Naive thymus-derived CD4-positive, alpha-beta T cell (primary cell): ENCODE measurements at regions not wholly inside any gene's neighbourhood (a gene's known extent, or its start where the extent isn't known, plus 50 kb on each side); places are given as distances from the start of the nearest gene placed in this dataset.
"Not testable (repeated sequence)": the region's sequence is repeated elsewhere in the genome, so short reads cannot be mapped to it uniquely, and the experiment has no call there.

Experiments used
- ATAC-seq: fragments of 150-1000 bp; cut with Tn5 transposase; 2 replicates; pipeline ENCODE4 v1.10.0; 2021; ENCODE audit warnings: mild to moderate bottlenecking, moderate library complexity
- CTCF ChIA-PET: fragments of 350-600 bp; sonication (Branson Sonifier 250); formaldehyde crosslinking; loops from one replicate; lab custom pipeline; 2021; ENCODE audit warnings: antibody characterized with exemption; lab: Charles Lee
- POLR2A ChIA-PET: fragments of 350-600 bp; sonication (Branson Sonifier 250); formaldehyde crosslinking; loops from one replicate; lab custom pipeline; 2021; ENCODE audit warnings: antibody characterized with exemption, inconsistent platforms; lab: Charles Lee
- DNase-seq, 9 donors: peaks; one replicate each; pipeline versions ENCODE4 v3.0.0 to v3.0.0-alpha.2; 2020 to 2022; ENCODE audit warnings: mixed read lengths in 1 of 9
- H3K27ac ChIP-seq: one replicate; pipeline ENCODE4 v1.7.0; 2013; ENCODE audit warnings: mild to moderate bottlenecking, low read depth, low read length, moderate library complexity
- H3K27me3 ChIP-seq, 2 donors: one replicate each; pipeline ENCODE4 v1.7.0; 2013; ENCODE audit warnings: low read length in 2 of 2, mild to moderate bottlenecking in 2 of 2, moderate library complexity in 2 of 2; ENCODE audit not compliant: control insufficient read depth in 2 of 2, insufficient read depth in 2 of 2
- H3K36me3 ChIP-seq, 3 experiments: 1 replicate in 2 of 3; 2 replicates in 1 of 3; pipeline ENCODE4 v1.7.0; 2013; ENCODE audit warnings: low read length in 3 of 3, mild to moderate bottlenecking in 3 of 3, moderate library complexity in 1 of 3; ENCODE audit not compliant: insufficient read depth in 3 of 3, control insufficient read depth in 2 of 3
- H3K4me1 ChIP-seq, 2 donors: one replicate each; pipeline ENCODE4 v1.7.0; 2013; ENCODE audit warnings: low read length in 2 of 2, mild to moderate bottlenecking in 2 of 2, moderate library complexity in 1 of 2; ENCODE audit not compliant: control insufficient read depth in 2 of 2, insufficient read depth in 2 of 2
- H3K4me3 ChIP-seq: 2 replicates; pipeline ENCODE4 v1.7.0; 2013; ENCODE audit warnings: mild to moderate bottlenecking, low read length
- H3K9me3 ChIP-seq, 3 experiments: 1 replicate in 2 of 3; 2 replicates in 1 of 3; pipeline ENCODE4 v1.7.0; 2013; ENCODE audit warnings: low read length in 3 of 3; ENCODE audit not compliant: control insufficient read depth in 2 of 3
- H3K27ac Mint-ChIP-seq, 9 donors: one replicate each; pipeline ENCODE4 v1.8.0; 2020 to 2022; ENCODE audit warnings: mixed read lengths in 9 of 9, mild to moderate bottlenecking in 8 of 9, moderate library complexity in 5 of 9, inconsistent platforms in 2 of 9
- H3K27me3 Mint-ChIP-seq, 5 donors: one replicate each; pipeline ENCODE4 v1.8.0; 2021 to 2022; ENCODE audit warnings: mixed read lengths in 5 of 5, mild to moderate bottlenecking in 1 of 5
- H3K36me3 Mint-ChIP-seq, 5 donors: one replicate each; pipeline ENCODE4 v1.8.0; 2020 to 2022; ENCODE audit warnings: mixed read lengths in 5 of 5, mild to moderate bottlenecking in 3 of 5, inconsistent platforms in 1 of 5
- H3K4me1 Mint-ChIP-seq, 7 donors: one replicate each; pipeline ENCODE4 v1.8.0; 2020 to 2022; ENCODE audit warnings: mixed read lengths in 7 of 7, mild to moderate bottlenecking in 3 of 7, inconsistent platforms in 1 of 7
- H3K4me3 Mint-ChIP-seq, 10 donors: one replicate each; pipeline ENCODE4 v1.8.0; 2020 to 2022; ENCODE audit warnings: mild to moderate bottlenecking in 10 of 10, mixed read lengths in 10 of 10, moderate library complexity in 6 of 10, inconsistent platforms in 2 of 10
- H3K9me3 Mint-ChIP-seq, 11 donors: one replicate each; pipeline ENCODE4 v1.8.0; 2020 to 2022; ENCODE audit warnings: mixed read lengths in 11 of 11, mild to moderate bottlenecking in 4 of 11, inconsistent platforms in 1 of 11, moderate library complexity in 1 of 11
- intact Hi-C, 2 donors: fragments of 100-400 bp; cut with micrococcal nuclease; formaldehyde crosslinking; loops; one replicate each; pipeline ENCODE4 v1.15.1; 2023

- no peak for ATAC-seq
- Mint-ChIP-seq H3K9me3 (peaks cover 0 to 19% (median 6%) of the 10 kb centered on the region in 11 donors), H3K4me3 (no peak overlapping the region), H3K27me3 (peaks cover 6 to 15% (median 10%) of the 10 kb centered on the region in 5 donors), H3K27ac (no peak overlapping the region), H3K4me1 (peaks cover 0 to 5% (median 0%) of the 10 kb centered on the region in 7 donors), H3K36me3 (peaks cover 0 to 7% (median 0%) of the 10 kb centered on the region in 5 donors)
- Histone ChIP-seq H3K36me3 (no peaks in the 10 kb centered on the region), H3K27me3 (no peaks in the 10 kb centered on the region), H3K4me1 (no peaks in the 10 kb centered on the region), H3K9me3 (no peaks in the 10 kb centered on the region), H3K4me3 (no peak overlapping the region), H3K27ac (no peak overlapping the region)
- intact Hi-C loops, result no loop called here
- ChIA-PET CTCF (interaction anchor here (0.7 kb wide), 1 partner anchor 68 kb away, joined by 3 read pairs; no protein-coding TSS in a partner anchor), POLR2A (no interaction called here)
- no peak for DNase-seq
Observed at GRCh38 chr5:79886925-79887655, 104.0 kb downstream of the MTX3 start.

- Histone ChIP-seq H3K4me3 (no peak overlapping the region), H3K4me1 (no peaks in the 10 kb centered on the region), H3K9me3 (no peaks in the 10 kb centered on the region), H3K27me3 (no peaks in the 10 kb centered on the region), H3K36me3 (no peaks in the 10 kb centered on the region), H3K27ac (no peak overlapping the region)
- peaks cover 3 to 12% (median 8%) of the 10 kb centered on the region in 5 donors for H3K27me3 Mint-ChIP-seq
- peaks cover 0 to 5% (median 0%) of the 10 kb centered on the region in 7 donors for H3K4me1 Mint-ChIP-seq
- H3K36me3 Mint-ChIP-seq, result peaks cover 0 to 7% (median 0%) of the 10 kb centered on the region in 5 donors
- peaks cover 0 to 19% (median 6%) of the 10 kb centered on the region in 11 donors for H3K9me3 Mint-ChIP-seq
- CTCF ChIA-PET, result no interaction called here
- no peak overlapping the region for H3K27ac Mint-ChIP-seq
- H3K4me3 Mint-ChIP-seq, result no peak overlapping the region
- POLR2A ChIA-PET, result no interaction called here
- DNase-seq (no peak), ATAC-seq (no peak)
- intact Hi-C loops, result no loop called here
Observed at GRCh38 chr5:79886456-79886855, 104.6 kb downstream of the MTX3 start.

- H3K4me1 ChIP-seq, H3K4me1 Mint-ChIP-seq, intact Hi-C loops, H3K9me3 Mint-ChIP-seq, POLR2A ChIA-PET, H3K27me3 Mint-ChIP-seq, H3K4me3 Mint-ChIP-seq, H3K9me3 ChIP-seq, H3K36me3 Mint-ChIP-seq, H3K27me3 ChIP-seq, H3K4me3 ChIP-seq, H3K36me3 ChIP-seq, DNase-seq, H3K27ac ChIP-seq, CTCF ChIA-PET, ATAC-seq, H3K27ac Mint-ChIP-seq: not testable (repeated sequence)
Observed at GRCh38 chr5:79879880-79880279, 111.2 kb downstream of the MTX3 start.

- intact Hi-C loops, result loop anchor here in 1 of 2 donors (1.0 kb wide), 1 partner anchor 206 kb away; no protein-coding TSS in a partner anchor
- Mint-ChIP-seq H3K27ac (no peak overlapping the region), H3K4me1 (peaks cover 0 to 2% (median 0%) of the 10 kb centered on the region in 7 donors), H3K9me3 (peaks cover 0 to 4% (median 0%) of the 10 kb centered on the region in 11 donors), H3K27me3 (peaks cover 0 to 5% (median 2%) of the 10 kb centered on the region in 5 donors), H3K36me3 (no peaks in the 10 kb centered on the region), H3K4me3 (no peak overlapping the region)
- no peaks in the 10 kb centered on the region for H3K36me3 ChIP-seq
- no peak overlapping the region for H3K27ac ChIP-seq
- no peak overlapping the region for H3K4me3 ChIP-seq
- H3K4me1 ChIP-seq, result no peaks in the 10 kb centered on the region
- POLR2A ChIA-PET, result no interaction called here
- no peaks in the 10 kb centered on the region for H3K27me3 ChIP-seq
- peak in 2 of 9 donors; percentile 8 to 40 for DNase-seq
- H3K9me3 ChIP-seq, result no peaks in the 10 kb centered on the region
- ATAC-seq, result peak; percentile 29
- CTCF ChIA-PET, result interaction anchor here (1.1 kb wide), 1 partner anchor 21 kb away, joined by 3 read pairs; no protein-coding TSS in a partner anchor
Observed at GRCh38 chr5:79878721-79879336, 112.2 kb downstream of the MTX3 start.

GRCh38 chr5:79878136-79878679, 112.9 kb downstream of the MTX3 start:
- no peaks in the 10 kb centered on the region for H3K36me3 Mint-ChIP-seq
- H3K27me3 Mint-ChIP-seq, result peaks cover 0 to 10% (median 5%) of the 10 kb centered on the region in 5 donors

GRCh38 chr5:79876456-79876855, 114.6 kb downstream of the MTX3 start:
- H3K4me1 Mint-ChIP-seq, result no peaks in the 10 kb centered on the region
- H3K36me3 Mint-ChIP-seq, result no peaks in the 10 kb centered on the region
- DNase-seq (no peak), ATAC-seq (no peak)
- H3K9me3 ChIP-seq, result no peaks in the 10 kb centered on the region
- CTCF ChIA-PET, result no interaction called here
- peaks cover 0 to 15% (median 5%) of the 10 kb centered on the region in 5 donors for H3K27me3 Mint-ChIP-seq
- H3K27ac Mint-ChIP-seq, result no peak overlapping the region
- intact Hi-C loops, result no loop called here
- no peak overlapping the region for H3K4me3 ChIP-seq
- peaks cover 0 to 4% (median 0%) of the 10 kb centered on the region in 11 donors for H3K9me3 Mint-ChIP-seq
- POLR2A ChIA-PET, result no interaction called here
- no peaks in the 10 kb centered on the region for H3K27me3 ChIP-seq
- H3K4me1 ChIP-seq, result no peaks in the 10 kb centered on the region
- no peak overlapping the region for H3K27ac ChIP-seq
- H3K36me3 ChIP-seq, result no peaks in the 10 kb centered on the region
- no peak overlapping the region for H3K4me3 Mint-ChIP-seq

More at GRCh38 chr5:79878136-79878679, 112.9 kb downstream of the MTX3 start:
- intact Hi-C loops, result loop anchor here in 1 of 2 donors (1.0 kb wide), 1 partner anchor 207 kb away; no protein-coding TSS in a partner anchor
- Mint-ChIP-seq H3K9me3 (peaks cover 0 to 4% (median 0%) of the 10 kb centered on the region in 11 donors), H3K27ac (peak overlapping the region in 1 of 9 donors; percentile 42), H3K4me3 (no peak overlapping the region), H3K4me1 (no peaks in the 10 kb centered on the region)
- ATAC-seq (no peak), DNase-seq (no peak)
- no peaks in the 10 kb centered on the region for H3K36me3 ChIP-seq
- H3K9me3 ChIP-seq, result no peaks in the 10 kb centered on the region
- H3K4me1 ChIP-seq, result no peaks in the 10 kb centered on the region
- ChIA-PET POLR2A (no interaction called here), CTCF (interaction anchor here (1.1 kb wide), 1 partner anchor 20 kb away, joined by 3 read pairs; no protein-coding TSS in a partner anchor)
- no peak overlapping the region for H3K27ac ChIP-seq
- H3K27me3 ChIP-seq, result no peaks in the 10 kb centered on the region
- H3K4me3 ChIP-seq, result no peak overlapping the region
